GM21381 (cell line): ENCODE measurements at regions not wholly inside any gene's neighbourhood (a gene's known extent, or its start where the extent isn't known, plus 50 kb on each side); places are given as distances from the start of the nearest gene placed in this dataset.

Source experiments
- ATAC-seq: cut with Tn5 transposase; IDR thresholded peaks from one replicate; pipeline ENCODE4 v1.9.1; 2021; ENCODE audit warnings: mild to moderate bottlenecking, moderate library complexity; ENCODE audit not compliant: unreplicated experiment

- ATAC-seq: no peak
These were observed 317.4 kb downstream of the SLC4A3 start for GRCh38 chr2:219944866-219945265.

DNA sequence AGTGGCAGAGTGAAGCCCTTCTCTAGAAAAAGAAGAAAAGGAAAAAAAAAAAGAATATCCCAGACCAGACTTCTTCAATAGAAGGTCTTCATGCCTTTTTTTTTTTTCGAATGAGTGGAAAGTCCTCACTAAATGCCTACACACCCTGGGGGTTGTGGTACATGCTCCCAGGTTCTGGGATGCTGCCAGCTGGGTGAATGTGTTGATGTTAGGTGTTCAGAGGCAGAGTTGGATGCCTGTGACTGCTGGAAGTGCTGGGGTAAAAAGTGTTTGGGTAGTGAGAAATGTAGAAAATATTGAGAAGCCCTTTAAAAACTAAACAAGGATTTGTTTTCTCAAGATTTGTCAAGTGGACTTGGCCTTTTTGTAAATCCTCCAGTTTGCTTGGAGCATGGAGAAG is 318.6 kb downstream of the SLC4A3 start:
- ATAC-seq: no peak

DNA sequence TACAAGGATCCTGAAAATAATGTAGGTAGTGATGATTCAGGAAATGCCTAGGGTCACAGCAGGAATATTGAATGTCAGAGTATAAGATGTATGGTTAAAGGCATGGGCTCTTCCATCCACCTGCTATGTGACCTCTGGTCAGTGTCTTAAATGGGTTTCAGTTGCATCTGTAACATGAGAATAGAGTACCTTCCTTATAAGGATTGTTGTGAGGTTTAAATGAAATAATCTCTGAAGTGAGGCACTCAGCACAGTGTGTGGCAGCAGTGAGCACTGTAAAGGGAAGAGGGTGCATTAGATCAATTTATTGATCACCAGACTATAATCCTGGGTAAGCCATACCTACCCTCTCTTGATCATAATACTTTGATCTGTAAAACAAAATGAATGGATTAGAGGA is 319.1 kb downstream of the SLC4A3 start:
- no peak for ATAC-seq

GRCh38 chr2:219947575-219947974 is 320.1 kb downstream of the SLC4A3 start:
- no peak for ATAC-seq

DNA sequence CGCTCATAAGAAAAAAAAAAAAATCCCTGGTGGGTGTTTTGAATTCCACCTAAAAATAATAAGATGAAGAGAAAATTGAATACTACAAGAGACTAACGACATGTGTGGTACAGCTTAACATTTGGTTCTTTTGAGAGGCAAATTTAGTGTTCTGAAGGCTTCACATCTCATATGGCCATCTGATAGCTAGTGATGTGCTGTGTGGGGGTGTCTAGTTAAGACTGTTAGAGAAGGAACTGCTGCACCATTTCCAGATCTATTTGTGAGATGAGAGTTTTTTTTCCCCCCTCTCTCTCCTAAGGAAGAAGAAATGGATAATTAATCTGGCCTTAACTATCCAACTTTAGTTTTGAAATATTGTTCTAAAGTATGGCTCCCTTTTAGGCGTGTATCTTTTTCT is 321.6 kb downstream of the SLC4A3 start:
- ATAC-seq: no peak

GRCh38 chr2:219951099-219951498 is 323.7 kb downstream of the SLC4A3 start:
- ATAC-seq: no peak

GRCh38 chr2:219954331-219954730 is 326.9 kb downstream of the SLC4A3 start:
- ATAC-seq: no peak

- ATAC-seq: no peak
These were observed 330.4 kb downstream of the SLC4A3 start for GRCh38 chr2:219957820-219958219.

DNA sequence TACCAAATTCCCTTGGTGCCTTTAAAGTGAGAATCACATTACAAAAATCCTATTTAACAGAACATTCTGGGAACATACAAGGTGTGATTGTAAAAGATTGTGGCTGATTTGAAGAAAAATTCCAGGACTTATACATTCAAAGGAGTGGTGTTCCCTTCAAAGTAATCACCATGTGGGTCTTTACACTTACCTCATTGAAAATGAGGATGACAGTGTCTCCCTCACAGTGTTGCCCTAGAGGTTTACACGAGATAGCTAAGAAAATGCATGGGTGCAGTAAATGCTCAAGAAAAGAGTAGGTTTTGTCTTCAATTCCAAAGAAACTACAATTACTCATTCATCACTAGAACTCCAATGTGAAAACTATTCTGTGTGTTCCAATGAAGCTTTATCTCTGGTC is 331.5 kb downstream of the SLC4A3 start:
- ATAC-seq: no peak

- no peak for ATAC-seq
These were observed 332.0 kb downstream of the SLC4A3 start for GRCh38 chr2:219959471-219959870.

- ATAC-seq: no peak
These were observed 334.6 kb downstream of the SLC4A3 start for GRCh38 chr2:219961947-219962498.

DNA sequence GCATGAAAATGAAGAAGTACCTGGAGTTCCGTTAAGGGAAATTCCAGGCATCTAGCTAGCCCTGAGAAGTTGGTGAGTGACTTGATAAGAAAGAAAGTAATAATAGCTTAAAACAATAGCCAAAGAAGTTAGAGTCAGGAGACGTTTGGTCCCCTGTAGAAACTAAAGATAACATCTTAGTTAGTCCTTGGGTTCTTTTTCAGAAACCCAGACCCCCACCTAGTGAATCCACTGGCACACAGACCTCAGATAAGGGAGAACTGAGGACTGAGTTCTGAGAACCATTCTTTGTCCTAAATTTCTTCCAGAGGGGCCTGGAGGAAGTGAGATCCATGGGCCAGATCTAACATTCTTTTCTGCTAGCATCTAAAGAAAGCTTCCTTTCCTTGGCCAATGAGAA is 335.4 kb downstream of the SLC4A3 start:
- no peak for ATAC-seq

GRCh38 chr2:219965287-219966194 is 338.1 kb downstream of the SLC4A3 start:
- no peak for ATAC-seq

DNA sequence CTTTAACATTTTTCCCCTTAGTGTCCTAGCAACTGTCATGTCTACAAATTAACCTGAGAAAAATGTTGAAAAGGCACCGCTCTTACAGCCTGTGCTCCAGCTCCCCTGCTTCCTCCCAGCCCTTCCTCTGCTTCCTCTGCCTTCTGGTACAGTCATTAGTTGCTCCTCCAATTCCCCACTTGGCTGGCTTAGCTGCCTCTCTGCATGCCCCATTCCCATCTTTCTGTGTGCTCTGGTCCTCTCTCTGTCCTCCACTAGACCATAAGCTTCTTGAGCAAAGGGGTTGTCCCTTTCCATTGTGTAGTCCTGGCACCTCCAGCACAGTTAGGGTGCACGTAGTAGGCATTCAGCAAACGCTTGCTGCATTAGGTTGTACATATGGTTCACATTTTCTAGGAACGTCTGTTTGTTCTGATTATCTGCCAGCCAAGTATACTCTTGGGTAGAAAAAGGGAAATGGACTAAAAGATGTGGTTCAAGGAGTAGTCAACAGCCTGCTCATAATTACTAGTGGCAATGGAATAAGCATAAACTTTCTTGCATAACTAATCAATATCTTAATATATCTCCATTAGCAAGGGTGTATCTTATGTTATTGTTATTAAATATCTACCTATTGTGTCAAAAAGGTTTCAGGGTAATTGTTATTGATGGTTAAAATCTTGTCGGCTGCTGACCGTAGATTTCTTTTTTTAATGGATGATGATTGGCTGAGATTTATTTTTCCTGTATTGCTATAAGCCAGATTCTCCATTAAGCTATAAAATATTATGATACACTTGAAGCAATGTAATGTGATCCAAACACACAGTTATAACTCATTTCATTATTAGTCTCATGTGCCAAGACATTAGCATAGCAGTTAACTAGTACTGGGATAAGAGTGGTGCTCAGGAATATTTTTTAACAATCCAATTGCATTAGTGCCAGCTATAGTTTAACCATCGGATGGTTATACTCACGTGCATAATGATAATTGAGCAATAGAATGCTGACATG is 340.1 kb downstream of the SLC4A3 start:
- no peak for ATAC-seq

DNA sequence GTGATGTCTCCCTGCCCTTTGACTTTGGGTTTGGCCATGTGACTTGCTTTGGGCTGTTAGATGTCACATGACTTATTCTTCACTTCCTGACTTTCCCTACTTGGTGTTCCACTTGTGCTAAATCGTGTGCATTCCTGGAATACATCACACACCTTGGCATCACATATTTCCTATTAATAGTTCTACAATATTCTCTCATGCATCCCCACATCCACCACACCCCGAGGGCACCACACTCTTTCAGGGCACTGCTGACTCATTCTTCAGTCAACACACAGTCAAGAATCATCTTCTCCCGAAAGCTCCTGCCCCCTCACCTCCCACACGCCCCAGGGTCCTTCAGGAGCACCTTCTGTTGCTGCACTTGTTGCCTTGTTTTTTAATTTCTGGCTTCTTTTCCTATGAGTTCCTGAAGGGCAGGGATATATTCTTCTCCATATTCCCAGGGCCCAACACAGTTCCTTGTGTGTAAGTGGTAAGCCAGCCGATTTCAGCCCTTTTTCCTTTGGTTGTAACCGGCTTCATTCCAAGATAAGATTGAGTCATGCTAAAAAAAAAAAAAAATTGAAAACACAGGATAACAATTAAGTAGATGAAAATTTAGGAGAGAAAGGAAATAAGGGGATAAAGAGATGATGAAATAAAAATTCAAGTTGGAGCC is 341.4 kb downstream of the SLC4A3 start:
- ATAC-seq: no peak

- no peak for ATAC-seq
These were observed 342.1 kb downstream of the SLC4A3 start for GRCh38 chr2:219969508-219969907.

DNA sequence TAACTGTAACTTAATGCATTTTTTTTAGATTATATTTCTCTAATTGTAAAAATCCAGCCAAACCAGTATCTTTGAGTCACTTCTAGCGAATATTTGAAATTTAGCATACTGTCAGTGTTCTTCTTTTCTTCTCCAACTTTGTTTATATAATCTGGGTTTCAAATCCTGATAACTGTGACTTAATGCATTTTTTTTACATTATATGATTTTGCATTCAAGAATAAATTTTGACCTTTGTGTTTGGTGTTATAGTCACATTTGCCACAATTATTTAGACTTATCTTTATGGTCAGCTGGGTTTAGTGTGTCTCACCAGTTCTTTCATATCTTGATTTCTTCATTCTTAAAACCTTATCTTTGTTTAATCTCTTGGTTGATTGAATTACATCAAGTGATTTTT is 345.7 kb downstream of the SLC4A3 start:
- ATAC-seq: no peak

DNA sequence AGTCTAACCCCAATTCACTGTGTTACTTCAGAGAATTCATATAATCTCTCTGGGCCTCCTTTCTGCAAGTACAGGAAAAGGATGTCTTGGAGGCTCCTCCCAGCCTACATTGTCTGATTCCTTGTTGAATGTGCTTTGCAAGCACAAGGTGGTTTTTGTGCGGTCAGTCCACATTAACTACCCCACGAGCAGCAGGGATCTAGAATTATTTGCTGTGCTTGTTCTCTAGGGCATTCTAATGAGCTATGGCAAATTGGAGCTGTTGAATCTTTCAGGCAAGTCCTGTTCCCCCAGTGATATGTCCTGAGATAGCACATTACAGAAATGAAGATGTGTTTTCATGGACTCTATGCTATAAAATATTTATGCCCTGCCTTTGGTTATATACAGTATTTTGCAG is 349.4 kb downstream of the SLC4A3 start:
- ATAC-seq: no peak

DNA sequence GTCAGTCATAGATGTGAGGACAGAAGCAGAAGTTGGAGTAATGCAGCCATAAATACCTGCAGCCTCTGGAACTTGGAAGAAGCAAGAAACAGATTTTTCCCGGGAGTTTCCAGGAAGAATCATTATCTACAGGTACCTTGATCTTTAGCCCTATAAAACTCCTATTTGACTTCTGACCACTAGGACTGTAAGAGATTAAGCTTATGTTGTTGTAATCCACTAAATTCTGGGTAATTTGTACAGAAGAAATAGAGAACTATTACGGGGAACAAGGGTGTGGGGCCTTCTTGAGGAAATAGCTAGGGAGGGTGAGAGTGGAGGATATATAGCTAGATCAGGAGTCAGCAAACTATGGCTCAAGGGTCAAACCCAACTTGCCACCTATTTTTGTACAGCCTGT is 353.2 kb downstream of the SLC4A3 start:
- no peak for ATAC-seq

DNA sequence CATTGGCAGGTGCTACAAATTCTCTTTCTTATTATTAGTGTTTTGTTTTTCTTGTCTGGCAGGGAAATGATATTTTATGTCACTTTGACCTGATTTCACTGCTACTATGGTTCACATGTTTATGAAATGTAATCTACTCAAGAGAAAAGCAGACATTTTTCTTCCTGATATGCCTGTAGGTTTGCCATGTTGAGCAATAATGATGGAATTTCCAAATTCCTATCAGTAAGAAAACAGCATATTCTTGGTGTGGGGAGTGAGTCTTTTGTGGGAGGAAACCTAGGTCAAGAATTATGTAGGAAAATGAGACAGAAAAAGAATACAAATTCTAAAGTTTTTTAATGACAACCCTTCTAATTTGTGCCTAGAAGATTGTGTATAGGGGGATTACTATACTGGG is 356.4 kb downstream of the SLC4A3 start:
- ATAC-seq: no peak

GRCh38 chr2:219985017-219985416 is 357.6 kb downstream of the SLC4A3 start:
- no peak for ATAC-seq
